Tibial nerve (tissue), 4 donors: ENCODE measurements at regions not wholly inside any gene's neighbourhood (a gene's known extent, or its start where the extent isn't known, plus 50 kb on each side); places are given as distances from the start of the nearest gene placed in this dataset.

Experiments
- CTCF ChIP-seq, 5 experiments: fragments of 200-600 bp in 3 of 5; fragments of 450-650 bp in 2 of 5; sonication (generic) in 3 of 5; IDR thresholded peaks; one replicate each; pipeline ENCODE4 v1.5.1; 2016 to 2019; ENCODE audit warnings: antibody characterized with exemption in 5 of 5, mild to moderate bottlenecking in 3 of 5, moderate library complexity in 2 of 5
- EP300 ChIP-seq, 2 donors: sonication (generic); formaldehyde crosslinking; IDR thresholded peaks; one replicate each; pipeline ENCODE4 v1.6.1; 2017; ENCODE audit warnings: antibody characterized with exemption in 2 of 2, mild to moderate bottlenecking in 1 of 2
- POLR2A ChIP-seq, 2 donors: fragments of 450-650 bp; IDR thresholded peaks; one replicate each; pipeline ENCODE4 v1.6.1; 2017; ENCODE audit warnings: antibody characterized with exemption in 2 of 2, mild to moderate bottlenecking in 2 of 2, moderate library complexity in 2 of 2

GRCh38 chr2:172225786-172226185 is 123.1 kb upstream of the DLX2 start:
- TF ChIP-seq CTCF (IDR thresholded peaks at IDR 0.05) (no peak), EP300 (IDR thresholded peaks at IDR 0.05) (no peak), POLR2A (IDR thresholded peaks at IDR 0.05) (no peak)
